ENCODE measurements at regions not wholly inside any gene's neighbourhood (a gene's known extent, or its start where the extent isn't known, plus 50 kb on each side); places are given as distances from the start of the nearest gene placed in this dataset.
"Not testable (repeated sequence)": the region's sequence is repeated elsewhere in the genome, so short reads cannot be mapped to it uniquely, and the experiment has no call there.

- not testable (repeated sequence) for H3K18ac ChIP-seq (ENCODE audit: low read length); H3K36me3 ChIP-seq (replicated peaks in 1 of 2; ENCODE audit: control insufficient read depth in 2 of 2, insufficient read depth in 2 of 2, low read length in 2 of 2); H3K4ac ChIP-seq (ENCODE audit: low read length); H3K9me3 ChIP-seq (replicated peaks in 1 of 2; ENCODE audit: control insufficient read depth in 2 of 2, insufficient read depth in 1 of 2, low read depth in 1 of 2, low read length in 2 of 2); H2BK12ac ChIP-seq (ENCODE audit: low read length); H2AFZ ChIP-seq (ENCODE audit: low read length); H3K4me3 ChIP-seq (ENCODE audit: low read length in 2 of 2); H3K27ac ChIP-seq (replicated peaks; ENCODE audit: low read length); DNase-seq (ENCODE audit: low spot score); H2BK15ac ChIP-seq (ENCODE audit: low read length); H3K79me1 ChIP-seq (ENCODE audit: low read depth, low read length); H2AK5ac ChIP-seq (ENCODE audit: low read depth, low read length); H2BK5ac ChIP-seq (ENCODE audit: low read length); H4K8ac ChIP-seq (ENCODE audit: low read depth, low read length); H3K4me1 ChIP-seq (ENCODE audit: control insufficient read depth in 2 of 2, insufficient read depth in 1 of 2, low read depth in 1 of 2, low read length in 2 of 2); H3K9ac ChIP-seq (ENCODE audit: low read depth, low read length, poor library complexity); H2BK120ac ChIP-seq (ENCODE audit: low read depth, low read length); H3K23ac ChIP-seq (ENCODE audit: low read depth, low read length, poor library complexity); H4K91ac ChIP-seq (ENCODE audit: low read depth, low read length, poor library complexity); H3K27me3 ChIP-seq (ENCODE audit: control insufficient read depth in 3 of 3, insufficient read depth in 3 of 3, low read depth in 1 of 3, low read length in 3 of 3); H3K4me2 ChIP-seq (ENCODE audit: insufficient read depth, low read length, poor library complexity, severe bottlenecking); H3K14ac ChIP-seq (ENCODE audit: low read length)
- no CpG with 5 or more reads among the region's 2 CpGs for WGBS, 2 donors (ENCODE audit: extremely low coverage in 2 of 2, insufficient read length in 2 of 2, insufficient replicate concordance in 1 of 2)
These were observed 186.8 kb upstream of the SPATA31A3 start for GRCh38 chr9:67179185-67179584.

DNA sequence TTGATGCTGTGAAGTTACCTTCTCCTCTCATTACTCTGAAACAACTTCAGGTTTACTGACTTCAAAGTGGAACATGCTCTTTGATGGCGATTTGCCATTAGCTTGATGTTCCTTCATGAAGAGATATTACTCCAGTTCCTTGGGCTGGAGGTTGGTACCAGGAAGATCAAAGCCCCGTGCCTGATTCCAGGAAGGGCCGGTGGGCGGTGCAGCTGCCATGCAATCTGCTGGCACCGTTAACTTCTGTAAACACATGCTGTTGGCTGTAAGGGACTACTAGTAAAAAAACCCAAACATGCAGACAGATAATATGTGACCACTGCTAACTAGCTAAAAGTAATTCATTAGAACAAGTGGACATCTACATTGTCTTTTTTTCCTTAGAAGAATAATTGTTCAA lies 182.8 kb upstream of the SPATA31A3 start:
- not testable (repeated sequence) for H3K4me3 ChIP-seq (ENCODE audit: low read length in 2 of 2); H3K36me3 ChIP-seq (replicated peaks in 1 of 2; ENCODE audit: control insufficient read depth in 2 of 2, insufficient read depth in 2 of 2, low read length in 2 of 2); H3K27ac ChIP-seq (replicated peaks; ENCODE audit: low read length); H3K4me2 ChIP-seq (ENCODE audit: insufficient read depth, low read length, poor library complexity, severe bottlenecking); H3K9ac ChIP-seq (ENCODE audit: low read depth, low read length, poor library complexity); H2BK12ac ChIP-seq (ENCODE audit: low read length); H3K79me1 ChIP-seq (ENCODE audit: low read depth, low read length); DNase-seq (ENCODE audit: low spot score); H3K23ac ChIP-seq (ENCODE audit: low read depth, low read length, poor library complexity); H2AFZ ChIP-seq (ENCODE audit: low read length); H3K4ac ChIP-seq (ENCODE audit: low read length); H2BK5ac ChIP-seq (ENCODE audit: low read length); H3K18ac ChIP-seq (ENCODE audit: low read length); H3K27me3 ChIP-seq (ENCODE audit: control insufficient read depth in 3 of 3, insufficient read depth in 3 of 3, low read depth in 1 of 3, low read length in 3 of 3); H2BK15ac ChIP-seq (ENCODE audit: low read length); H3K4me1 ChIP-seq (ENCODE audit: control insufficient read depth in 2 of 2, insufficient read depth in 1 of 2, low read depth in 1 of 2, low read length in 2 of 2); H4K8ac ChIP-seq (ENCODE audit: low read depth, low read length); H3K14ac ChIP-seq (ENCODE audit: low read length); H3K9me3 ChIP-seq (replicated peaks in 1 of 2; ENCODE audit: control insufficient read depth in 2 of 2, insufficient read depth in 1 of 2, low read depth in 1 of 2, low read length in 2 of 2); H2BK120ac ChIP-seq (ENCODE audit: low read depth, low read length); H2AK5ac ChIP-seq (ENCODE audit: low read depth, low read length); H4K91ac ChIP-seq (ENCODE audit: low read depth, low read length, poor library complexity)
- WGBS, 2 donors (ENCODE audit: extremely low coverage in 2 of 2, insufficient read length in 2 of 2, insufficient replicate concordance in 1 of 2): no CpG with 5 or more reads among the region's 5 CpGs

- H3K9ac ChIP-seq (ENCODE audit: low read depth, low read length, poor library complexity); H2BK5ac ChIP-seq (ENCODE audit: low read length); H3K79me1 ChIP-seq (ENCODE audit: low read depth, low read length); H2BK12ac ChIP-seq (ENCODE audit: low read length); H3K4me1 ChIP-seq (ENCODE audit: control insufficient read depth in 2 of 2, insufficient read depth in 1 of 2, low read depth in 1 of 2, low read length in 2 of 2); H2BK120ac ChIP-seq (ENCODE audit: low read depth, low read length); H3K18ac ChIP-seq (ENCODE audit: low read length); H3K9me3 ChIP-seq (replicated peaks in 1 of 2; ENCODE audit: control insufficient read depth in 2 of 2, insufficient read depth in 1 of 2, low read depth in 1 of 2, low read length in 2 of 2); H2AK5ac ChIP-seq (ENCODE audit: low read depth, low read length); H2AFZ ChIP-seq (ENCODE audit: low read length); H3K4me3 ChIP-seq (ENCODE audit: low read length in 2 of 2); H3K27ac ChIP-seq (replicated peaks; ENCODE audit: low read length); H4K8ac ChIP-seq (ENCODE audit: low read depth, low read length); H3K14ac ChIP-seq (ENCODE audit: low read length); H3K4me2 ChIP-seq (ENCODE audit: insufficient read depth, low read length, poor library complexity, severe bottlenecking); H2BK15ac ChIP-seq (ENCODE audit: low read length); H3K4ac ChIP-seq (ENCODE audit: low read length); H3K36me3 ChIP-seq (replicated peaks in 1 of 2; ENCODE audit: control insufficient read depth in 2 of 2, insufficient read depth in 2 of 2, low read length in 2 of 2); H4K91ac ChIP-seq (ENCODE audit: low read depth, low read length, poor library complexity); DNase-seq (ENCODE audit: low spot score); H3K23ac ChIP-seq (ENCODE audit: low read depth, low read length, poor library complexity); H3K27me3 ChIP-seq (ENCODE audit: control insufficient read depth in 3 of 3, insufficient read depth in 3 of 3, low read depth in 1 of 3, low read length in 3 of 3): not testable (repeated sequence)
- no CpG with 5 or more reads among the region's 3 CpGs for WGBS, 2 donors (ENCODE audit: extremely low coverage in 2 of 2, insufficient read length in 2 of 2, insufficient replicate concordance in 1 of 2)
These were observed 179.4 kb upstream of the SPATA31A3 start for GRCh38 chr9:67171721-67172120.

- not testable (repeated sequence) for H3K4me2 ChIP-seq (ENCODE audit: insufficient read depth, low read length, poor library complexity, severe bottlenecking); H4K91ac ChIP-seq (ENCODE audit: low read depth, low read length, poor library complexity); H3K27ac ChIP-seq (replicated peaks; ENCODE audit: low read length); H3K9ac ChIP-seq (ENCODE audit: low read depth, low read length, poor library complexity); H3K79me1 ChIP-seq (ENCODE audit: low read depth, low read length); H2AK5ac ChIP-seq (ENCODE audit: low read depth, low read length); H3K14ac ChIP-seq (ENCODE audit: low read length); H3K23ac ChIP-seq (ENCODE audit: low read depth, low read length, poor library complexity); DNase-seq (ENCODE audit: low spot score); H3K4me3 ChIP-seq (ENCODE audit: low read length in 2 of 2); H2BK120ac ChIP-seq (ENCODE audit: low read depth, low read length); H3K9me3 ChIP-seq (replicated peaks in 1 of 2; ENCODE audit: control insufficient read depth in 2 of 2, insufficient read depth in 1 of 2, low read depth in 1 of 2, low read length in 2 of 2); H3K36me3 ChIP-seq (replicated peaks in 1 of 2; ENCODE audit: control insufficient read depth in 2 of 2, insufficient read depth in 2 of 2, low read length in 2 of 2); H3K27me3 ChIP-seq (ENCODE audit: control insufficient read depth in 3 of 3, insufficient read depth in 3 of 3, low read depth in 1 of 3, low read length in 3 of 3); H3K4me1 ChIP-seq (ENCODE audit: control insufficient read depth in 2 of 2, insufficient read depth in 1 of 2, low read depth in 1 of 2, low read length in 2 of 2); H4K8ac ChIP-seq (ENCODE audit: low read depth, low read length); H2BK5ac ChIP-seq (ENCODE audit: low read length); H3K18ac ChIP-seq (ENCODE audit: low read length); H2AFZ ChIP-seq (ENCODE audit: low read length); H3K4ac ChIP-seq (ENCODE audit: low read length); H2BK15ac ChIP-seq (ENCODE audit: low read length); H2BK12ac ChIP-seq (ENCODE audit: low read length)
- no CpG with 5 or more reads among the region's 4 CpGs for WGBS, 2 donors (ENCODE audit: extremely low coverage in 2 of 2, insufficient read length in 2 of 2, insufficient replicate concordance in 1 of 2)
These were observed 176.3 kb upstream of the SPATA31A3 start for GRCh38 chr9:67168530-67169157.

Measured in neuronal stem cell (in vitro differentiated cells).